ENCODE measurements at regions not wholly inside any gene's neighbourhood (a gene's known extent, or its start where the extent isn't known, plus 50 kb on each side); places are given as distances from the start of the nearest gene placed in this dataset.
A peak's percentile ranks its signal among the peaks of the same experiment; 100 is the strongest.

- no peak overlapping the region for H3K4me3 ChIP-seq (replicated peaks; ENCODE audit: insufficient read depth, low read length)
- TF ChIP-seq CTCF (IDR thresholded peaks at IDR 0.05; ENCODE audit: insufficient read depth, low read length) = no peak
- peak; percentile 89 for TF ChIP-seq SPI1 (IDR thresholded peaks at IDR 0.05; ENCODE audit: borderline replicate concordance, low read depth)
- no peak for TF ChIP-seq GABPA (IDR thresholded peaks at IDR 0.05; ENCODE audit: low read depth)
- TF ChIP-seq REST (IDR thresholded peaks at IDR 0.05; ENCODE audit: insufficient replicate concordance, low read depth) = no peak
- TF ChIP-seq POLR2AphosphoS5 (IDR thresholded peaks at IDR 0.05; ENCODE audit: low read depth) = peak; percentile 65; the same call in 1 of the 2 replicates
- no peak overlapping the region for H3K27ac ChIP-seq (replicated peaks)
- no peaks in the 10 kb centered on the region for H3K27me3 ChIP-seq (ENCODE audit: insufficient read depth, poor library complexity, severe bottlenecking)
- DNase-seq (ENCODE audit: low read depth in 1 of 2, low spot score in 1 of 2) = peak; percentile 17 to 68
Observed at GRCh38 chr1:186775881-186776560, 52.7 kb upstream of the PLA2G4A start.

- no peaks in the 10 kb centered on the region for H3K27me3 ChIP-seq (ENCODE audit: insufficient read depth, poor library complexity, severe bottlenecking)
- TF ChIP-seq CTCF (IDR thresholded peaks at IDR 0.05; ENCODE audit: insufficient read depth, low read length) = no peak
- TF ChIP-seq POLR2AphosphoS5 (IDR thresholded peaks at IDR 0.05; ENCODE audit: low read depth) = no peak
- TF ChIP-seq SPI1 (IDR thresholded peaks at IDR 0.05; ENCODE audit: borderline replicate concordance, low read depth) = no peak
- no peak for TF ChIP-seq REST (IDR thresholded peaks at IDR 0.05; ENCODE audit: insufficient replicate concordance, low read depth)
- no peak for TF ChIP-seq GABPA (IDR thresholded peaks at IDR 0.05; ENCODE audit: low read depth)
- DNase-seq (ENCODE audit: low read depth in 1 of 2, low spot score in 1 of 2) = no peak
- no peak overlapping the region for H3K27ac ChIP-seq (replicated peaks)
- H3K4me3 ChIP-seq (replicated peaks; ENCODE audit: insufficient read depth, low read length) = no peak overlapping the region
Observed at GRCh38 chr1:186775036-186775435, 53.7 kb upstream of the PLA2G4A start.

GRCh38 chr1:186772228-186772627 lies 56.5 kb upstream of the PLA2G4A start:
- Histone ChIP-seq H3K27ac (replicated peaks) (no peak overlapping the region), H3K4me3 (replicated peaks; ENCODE audit: insufficient read depth, low read length) (no peak overlapping the region), H3K27me3 (ENCODE audit: insufficient read depth, poor library complexity, severe bottlenecking) (no peaks in the 10 kb centered on the region)
- TF ChIP-seq POLR2AphosphoS5 (IDR thresholded peaks at IDR 0.05; ENCODE audit: low read depth) (no peak), CTCF (IDR thresholded peaks at IDR 0.05; ENCODE audit: insufficient read depth, low read length) (no peak), SPI1 (IDR thresholded peaks at IDR 0.05; ENCODE audit: borderline replicate concordance, low read depth) (no peak), REST (IDR thresholded peaks at IDR 0.05; ENCODE audit: insufficient replicate concordance, low read depth) (no peak), GABPA (IDR thresholded peaks at IDR 0.05; ENCODE audit: low read depth) (no peak)
- DNase-seq (ENCODE audit: low read depth in 1 of 2, low spot score in 1 of 2) = no peak

Measured in HL-60 (cell line).